Retina (tissue), 1 donor: ENCODE measurements at regions not wholly inside any gene's neighbourhood (a gene's known extent, or its start where the extent isn't known, plus 50 kb on each side); places are given as distances from the start of the nearest gene placed in this dataset.

Source experiments
- DNase-seq: peaks from one replicate; pipeline ENCODE4 v3.0.0-alpha.2; 2016

DNA sequence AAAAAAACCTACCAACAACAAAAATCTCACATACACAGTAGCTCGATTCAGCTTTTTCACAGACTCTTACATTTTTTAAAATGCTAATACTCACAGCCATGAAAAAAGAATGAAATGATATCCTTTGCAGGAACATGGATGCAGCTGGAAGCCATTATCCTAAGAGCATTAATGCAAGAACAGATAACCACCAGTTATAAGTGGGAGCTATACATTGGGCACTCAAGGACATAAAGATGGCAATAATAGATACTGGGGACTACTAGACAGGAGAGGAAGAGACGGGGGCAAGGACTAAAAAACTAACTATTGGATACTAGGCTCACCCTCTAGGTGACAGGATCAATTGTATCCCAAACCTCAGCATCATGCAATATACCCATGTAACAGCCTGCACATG, 90.3 kb upstream of the CCNH start:
- DNase-seq = no peak

DNA sequence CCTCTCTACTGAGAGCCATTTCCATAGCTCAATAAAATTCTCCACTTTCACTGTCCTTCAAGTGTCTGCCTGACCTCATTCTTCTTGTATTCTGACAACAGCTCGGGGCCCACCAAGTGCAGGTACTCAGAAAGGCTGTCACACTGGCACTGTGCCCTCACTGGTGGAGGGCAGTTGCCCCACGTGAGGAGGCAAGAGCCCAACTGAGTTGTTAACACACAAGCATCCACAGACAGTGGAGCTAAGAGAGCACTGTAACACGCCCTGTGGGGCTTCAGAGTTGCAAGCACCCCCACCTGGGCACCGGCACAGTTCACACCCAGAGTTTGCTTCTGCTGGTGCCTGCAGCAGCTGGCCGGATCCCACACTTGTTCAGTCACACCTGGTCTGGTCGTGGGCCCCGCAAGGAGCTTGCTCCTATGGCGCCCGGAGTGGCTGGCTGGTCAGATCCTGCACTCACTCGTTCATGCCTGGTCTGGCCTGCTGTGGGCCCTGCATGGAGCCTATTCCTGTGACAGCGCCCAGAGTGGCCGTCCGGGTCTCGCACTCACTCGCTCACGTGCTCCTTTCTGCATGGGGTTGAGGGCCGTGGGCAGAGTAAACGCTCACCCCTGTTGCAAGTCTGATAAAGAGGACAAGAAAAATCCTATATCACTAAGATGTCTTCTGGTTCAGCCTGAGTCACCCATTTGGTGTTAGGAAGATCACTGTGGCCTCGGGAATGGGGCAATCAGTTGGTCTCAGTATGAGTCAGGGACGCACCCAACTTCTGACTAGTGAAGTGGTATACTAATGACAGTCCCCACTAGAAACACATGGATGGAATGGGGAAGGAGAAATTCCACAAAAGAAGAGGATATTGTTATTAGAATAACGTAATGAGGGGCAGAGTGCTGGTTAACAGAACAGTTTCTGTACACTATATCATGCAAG, 87.0 kb upstream of the CCNH start:
- no peak for DNase-seq
